HG03442 (cell line): ENCODE measurements at regions not wholly inside any gene's neighbourhood (a gene's known extent, or its start where the extent isn't known, plus 50 kb on each side); places are given as distances from the start of the nearest gene placed in this dataset.

Experiments used
- ATAC-seq: cut with Tn5 transposase; IDR thresholded peaks from one replicate; pipeline ENCODE4 v1.9.1; 2021; ENCODE audit warnings: mild to moderate bottlenecking, moderate library complexity; ENCODE audit not compliant: unreplicated experiment

GRCh38 chr6:112785408-112785807, 438.3 kb downstream of the RFPL4B start:
- ATAC-seq, result no peak

- ATAC-seq, result no peak
Observed at GRCh38 chr6:112786801-112787200, 439.7 kb downstream of the RFPL4B start.

GRCh38 chr6:112787371-112787770, 440.2 kb downstream of the RFPL4B start:
- ATAC-seq, result no peak

DNA sequence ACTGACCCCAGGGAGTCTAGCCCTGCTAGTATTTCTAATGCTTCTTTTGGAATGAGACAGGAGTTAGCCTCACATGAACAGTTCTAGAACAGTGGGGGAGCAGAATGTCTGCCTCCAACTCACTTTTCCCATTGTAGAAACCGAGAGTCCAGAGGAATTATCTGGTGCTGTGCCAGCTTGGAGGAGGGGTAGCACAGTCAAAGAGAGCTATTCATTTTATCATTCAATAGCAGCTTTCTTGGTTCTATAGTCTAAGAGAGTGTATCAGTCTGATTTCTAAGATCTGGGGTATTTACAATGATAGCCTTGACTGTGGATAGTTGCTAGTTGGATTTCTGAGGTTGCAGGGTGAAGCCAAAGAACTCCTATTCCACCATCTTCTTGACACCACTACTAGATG, 448.2 kb downstream of the RFPL4B start:
- no peak for ATAC-seq

- ATAC-seq, result no peak
Observed at GRCh38 chr6:112796712-112797111, 449.6 kb downstream of the RFPL4B start.

GRCh38 chr6:112799889-112800288, 452.8 kb downstream of the RFPL4B start:
- ATAC-seq, result no peak

DNA sequence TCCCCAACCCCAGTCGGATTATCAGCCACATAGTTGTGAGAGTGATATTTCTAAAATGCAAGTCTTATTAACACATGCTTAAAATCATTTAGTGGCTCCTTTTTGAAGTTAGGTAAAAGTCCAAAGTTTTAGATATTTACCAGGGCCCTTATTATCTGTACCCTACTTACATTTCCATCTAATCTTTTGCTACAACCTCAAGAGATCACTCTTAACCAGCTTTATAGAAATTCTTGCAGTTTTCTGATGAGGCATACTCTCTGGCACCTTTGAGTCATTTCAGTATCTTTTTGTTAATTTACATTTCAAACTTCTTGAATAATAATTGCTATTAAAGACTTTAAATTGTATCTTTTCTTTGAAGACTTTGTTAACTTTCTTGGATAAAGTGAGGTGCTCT, 453.3 kb downstream of the RFPL4B start:
- ATAC-seq, result no peak

- ATAC-seq, result no peak
Observed at GRCh38 chr6:112800916-112801315, 453.8 kb downstream of the RFPL4B start.

DNA sequence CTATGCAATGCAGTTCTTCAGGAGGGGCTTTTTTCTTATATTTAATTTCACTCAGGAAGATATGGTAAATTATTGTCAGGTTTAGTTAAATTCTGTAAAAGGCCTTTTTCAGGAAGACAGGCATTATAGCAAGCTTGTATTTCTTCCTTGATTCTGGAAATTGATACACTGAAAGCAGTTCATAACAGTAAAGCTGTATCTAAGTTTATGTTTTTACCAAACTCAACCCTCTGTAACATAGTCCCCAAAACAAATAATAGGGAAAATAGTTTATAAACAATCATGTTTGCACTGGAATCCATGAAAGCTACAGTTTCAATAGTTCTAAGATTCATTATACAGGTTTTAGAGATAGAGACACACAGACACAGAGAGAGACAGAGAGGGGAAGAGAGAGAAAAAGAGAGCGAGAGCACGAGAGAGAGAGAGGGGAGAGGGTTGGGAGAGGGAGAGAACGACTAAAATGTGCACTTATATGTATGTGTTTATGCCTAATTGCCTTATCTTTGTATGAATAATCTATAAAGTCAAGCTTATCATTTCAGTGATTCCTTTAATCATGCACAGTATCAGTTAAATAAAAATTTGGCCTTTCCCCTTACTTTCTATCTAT, 454.4 kb downstream of the RFPL4B start:
- no peak for ATAC-seq

- no peak for ATAC-seq
Observed at GRCh38 chr6:112802144-112802543, 455.0 kb downstream of the RFPL4B start.

GRCh38 chr6:112804638-112805330, 457.7 kb downstream of the RFPL4B start:
- ATAC-seq, result no peak

DNA sequence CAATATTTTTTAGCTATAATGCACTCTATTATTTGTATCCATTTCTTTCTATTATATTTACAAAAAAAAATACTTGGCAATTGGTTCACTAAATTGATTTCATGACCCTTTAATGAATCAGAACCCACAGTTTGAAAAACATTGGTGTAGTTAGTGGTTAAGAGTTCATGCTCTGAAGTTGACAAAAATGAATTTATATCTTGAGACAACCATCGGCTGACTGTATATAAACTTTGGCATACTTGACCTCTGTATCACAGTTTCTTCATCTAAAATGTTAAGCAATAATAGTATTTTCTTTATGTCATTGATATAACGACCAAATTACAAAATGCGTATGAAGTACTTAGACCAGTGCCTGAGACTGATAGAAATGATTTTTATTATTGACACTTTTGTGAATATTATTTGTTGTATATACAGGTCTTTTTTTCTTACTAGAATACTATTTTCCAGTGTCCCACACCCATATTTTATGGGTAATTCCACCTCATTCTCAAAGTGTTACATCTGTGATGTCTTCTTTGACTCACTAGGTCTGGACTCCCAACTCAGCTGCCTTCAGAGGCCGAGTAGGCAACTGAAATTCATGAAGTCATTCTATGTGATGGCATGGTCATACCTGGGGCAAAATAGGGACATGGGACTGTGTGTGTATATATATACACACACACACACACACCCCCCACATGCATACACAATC, 459.2 kb downstream of the RFPL4B start:
- no peak for ATAC-seq

DNA sequence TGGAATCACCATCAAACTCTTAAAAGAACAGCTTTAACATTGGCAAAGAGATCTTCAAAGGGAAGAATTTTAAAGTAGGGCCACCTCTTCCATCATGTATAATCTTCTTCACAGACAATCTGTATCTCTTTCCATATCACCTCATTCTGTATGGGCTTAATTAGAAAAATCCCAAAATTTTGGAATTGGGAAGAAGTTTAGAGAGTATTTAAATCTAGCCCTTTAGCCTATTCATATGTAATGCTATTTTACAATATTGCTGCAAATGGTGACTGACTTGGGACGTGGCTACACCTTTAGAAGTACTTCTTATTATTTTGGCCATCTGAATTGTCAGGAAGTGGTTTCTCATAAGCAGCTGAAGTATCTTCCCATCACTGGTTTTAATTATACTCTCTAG, 474.3 kb downstream of the RFPL4B start:
- ATAC-seq, result no peak

DNA sequence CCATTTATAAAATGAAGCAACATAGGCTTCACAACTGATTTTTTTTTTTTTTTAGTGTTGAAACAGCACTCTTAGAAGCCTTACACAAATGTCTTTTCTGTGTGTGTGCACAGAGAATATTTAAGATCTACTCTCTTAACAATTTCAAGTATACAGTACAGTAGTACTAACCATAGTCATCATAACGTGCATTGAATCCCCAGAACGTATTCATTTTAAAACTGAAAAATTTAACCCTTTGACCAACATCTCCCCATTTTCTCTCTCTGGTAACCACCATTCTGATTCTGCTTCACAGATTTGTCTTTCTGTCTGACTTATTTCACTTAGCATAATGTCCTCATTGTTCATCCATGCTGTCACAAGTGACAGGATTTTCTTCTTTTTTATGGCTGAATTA, 475.6 kb downstream of the RFPL4B start:
- no peak for ATAC-seq

- peak; percentile 97 for ATAC-seq
Observed at GRCh38 chr6:112827793-112828192, 480.7 kb downstream of the RFPL4B start.

DNA sequence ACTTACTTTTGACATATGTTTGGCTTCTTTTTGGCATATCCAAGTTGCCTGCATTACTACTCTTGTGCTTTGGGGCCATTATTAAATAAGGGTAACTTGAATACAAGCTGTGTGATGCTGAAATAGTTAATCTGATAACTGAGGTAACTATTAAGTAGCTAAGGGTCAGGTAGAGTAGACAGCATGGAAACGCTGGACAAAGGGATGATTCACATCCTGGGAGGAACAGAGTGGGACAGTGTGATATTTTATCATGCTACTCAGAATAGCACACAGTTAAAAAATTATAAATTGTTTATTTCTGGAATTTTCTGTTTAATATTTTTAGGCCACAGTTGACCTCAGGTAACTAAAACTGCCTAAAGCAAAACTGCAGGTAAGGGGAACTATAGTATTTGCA, 483.9 kb downstream of the RFPL4B start:
- ATAC-seq, result no peak

GRCh38 chr6:112833581-112834131, 486.5 kb downstream of the RFPL4B start:
- no peak for ATAC-seq

DNA sequence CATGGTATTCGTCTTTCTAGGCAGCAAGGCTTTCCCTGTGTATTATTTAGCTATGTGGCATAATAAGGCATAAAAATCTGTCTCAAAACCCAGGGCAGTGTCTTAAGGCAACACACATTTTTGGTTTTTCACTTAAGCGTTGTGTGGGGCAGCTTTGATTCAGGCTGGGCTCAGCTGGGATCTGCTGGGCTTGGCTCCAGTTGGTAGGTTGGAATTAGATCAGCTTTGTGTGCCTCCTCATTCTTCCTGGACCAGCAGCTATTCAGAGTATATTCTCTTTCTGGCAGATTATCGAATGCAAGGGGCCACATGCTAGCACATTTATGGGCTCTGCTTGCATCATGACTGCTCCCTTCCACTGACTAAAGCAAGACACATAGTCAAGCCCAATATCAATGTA, 487.9 kb downstream of the RFPL4B start:
- no peak for ATAC-seq

- ATAC-seq, result no peak
Observed at GRCh38 chr6:112839525-112839961, 492.4 kb downstream of the RFPL4B start.

- peak; percentile 75 for ATAC-seq
Observed at GRCh38 chr6:112841553-112842329, 494.6 kb downstream of the RFPL4B start.

- ATAC-seq, result peak; percentile 6
Observed at GRCh38 chr6:112842330-112842685, 495.2 kb downstream of the RFPL4B start.
